ENCODE measurements at regions not wholly inside any gene's neighbourhood (a gene's known extent, or its start where the extent isn't known, plus 50 kb on each side); places are given as distances from the start of the nearest gene placed in this dataset.

DNA sequence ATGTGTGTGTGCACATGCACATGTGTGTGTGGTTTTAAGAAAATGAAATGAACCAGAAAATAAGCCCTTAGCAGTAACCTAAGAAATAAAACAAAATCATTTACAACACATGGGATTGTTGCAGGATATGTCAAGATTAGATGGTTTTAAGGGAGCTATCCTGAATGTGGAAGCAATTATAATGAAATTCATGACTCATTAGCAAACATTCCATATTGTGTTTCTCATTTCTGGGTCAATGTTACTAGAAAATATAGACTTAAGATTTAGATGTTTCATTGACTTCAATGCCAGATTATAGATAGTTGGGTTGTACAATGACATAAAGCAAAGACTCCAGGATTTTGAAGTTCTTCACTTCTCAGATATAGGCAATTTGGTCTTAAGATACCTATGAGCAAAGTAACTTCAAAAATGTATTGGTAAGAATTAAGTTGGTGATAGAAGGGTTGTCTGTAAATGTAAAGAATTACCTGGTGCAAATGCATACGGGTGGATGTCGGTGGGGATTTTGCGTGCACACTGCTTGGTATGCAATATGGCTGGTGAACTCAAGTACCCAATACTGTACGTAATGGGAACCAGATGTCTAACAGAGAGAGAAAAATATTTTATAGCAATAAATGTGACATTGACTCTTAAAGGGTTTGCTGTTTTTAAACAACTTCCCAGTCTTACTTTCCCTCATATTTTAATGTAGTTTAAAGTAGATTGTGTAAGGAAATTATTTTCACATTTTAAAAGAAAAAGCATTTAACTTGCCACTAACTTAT is 53.9 kb upstream of the NR2F2 start:
- no peak for DNase-seq (ENCODE audit: extremely low read depth in 1 of 2, low read depth in 1 of 2)

Measured in activated CD8-positive, alpha-beta memory T cell treated with anti-CD3 and anti-CD28 coated beads for 1 hour (primary cell).